ENCODE measurements at regions not wholly inside any gene's neighbourhood (a gene's known extent, or its start where the extent isn't known, plus 50 kb on each side); places are given as distances from the start of the nearest gene placed in this dataset.

- no peak for TF ChIP-seq CTCF (IDR thresholded peaks at IDR 0.05)
- TF ChIP-seq POLR2A (IDR thresholded peaks at IDR 0.05), result no peak
These were observed 98.6 kb upstream of the RPL38 start for GRCh38 chr17:74104921-74105320.
